B cell (primary cell): ENCODE measurements at regions not wholly inside any gene's neighbourhood (a gene's known extent, or its start where the extent isn't known, plus 50 kb on each side); places are given as distances from the start of the nearest gene placed in this dataset.

Experiments
- EZH2 ChIP-seq: IDR thresholded peaks from 2 replicates; pipeline ENCODE4 v1.6.1; 2012; ENCODE audit warnings: borderline replicate concordance, low read depth, mild to moderate bottlenecking, moderate library complexity, low read length; ENCODE audit not compliant: insufficient read depth, poor library complexity, severe bottlenecking
- TF ChIP-seq, protein P1 (sequence below): fragments of 200-600 bp; IDR thresholded peaks from one replicate; pipeline ENCODE4 v1.8.0; 2022; ENCODE audit warnings: antibody characterized with exemption, mild to moderate bottlenecking

DNA sequence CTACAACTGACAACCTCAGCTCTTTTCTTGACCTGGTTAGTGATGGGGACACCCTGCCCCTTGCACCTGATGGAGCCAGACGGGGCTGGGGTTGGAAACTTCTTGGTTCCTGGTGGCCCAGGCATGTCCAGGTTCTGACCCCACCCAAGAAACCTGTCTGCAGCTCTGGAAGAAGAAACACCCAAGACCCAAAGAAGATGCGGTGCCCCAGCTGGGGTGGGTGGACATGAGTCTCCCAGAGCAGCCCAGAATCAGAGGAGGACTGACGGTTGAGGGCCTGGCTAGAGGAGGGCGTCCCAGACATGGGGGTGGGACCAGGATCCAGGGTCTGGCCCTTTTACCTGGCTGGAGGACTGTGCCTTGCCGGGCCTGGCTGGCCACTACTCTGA is 202.4 kb downstream of the GLRX3 start:
- TF ChIP-seq, protein P1, sequence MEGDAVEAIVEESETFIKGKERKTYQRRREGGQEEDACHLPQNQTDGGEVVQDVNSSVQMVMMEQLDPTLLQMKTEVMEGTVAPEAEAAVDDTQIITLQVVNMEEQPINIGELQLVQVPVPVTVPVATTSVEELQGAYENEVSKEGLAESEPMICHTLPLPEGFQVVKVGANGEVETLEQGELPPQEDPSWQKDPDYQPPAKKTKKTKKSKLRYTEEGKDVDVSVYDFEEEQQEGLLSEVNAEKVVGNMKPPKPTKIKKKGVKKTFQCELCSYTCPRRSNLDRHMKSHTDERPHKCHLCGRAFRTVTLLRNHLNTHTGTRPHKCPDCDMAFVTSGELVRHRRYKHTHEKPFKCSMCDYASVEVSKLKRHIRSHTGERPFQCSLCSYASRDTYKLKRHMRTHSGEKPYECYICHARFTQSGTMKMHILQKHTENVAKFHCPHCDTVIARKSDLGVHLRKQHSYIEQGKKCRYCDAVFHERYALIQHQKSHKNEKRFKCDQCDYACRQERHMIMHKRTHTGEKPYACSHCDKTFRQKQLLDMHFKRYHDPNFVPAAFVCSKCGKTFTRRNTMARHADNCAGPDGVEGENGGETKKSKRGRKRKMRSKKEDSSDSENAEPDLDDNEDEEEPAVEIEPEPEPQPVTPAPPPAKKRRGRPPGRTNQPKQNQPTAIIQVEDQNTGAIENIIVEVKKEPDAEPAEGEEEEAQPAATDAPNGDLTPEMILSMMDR: no peak
- no peak for TF ChIP-seq EZH2
